ENCODE measurements at regions not wholly inside any gene's neighbourhood (a gene's known extent, or its start where the extent isn't known, plus 50 kb on each side); places are given as distances from the start of the nearest gene placed in this dataset.
"Not testable (repeated sequence)": the region's sequence is repeated elsewhere in the genome, so short reads cannot be mapped to it uniquely, and the experiment has no call there.

DNA sequence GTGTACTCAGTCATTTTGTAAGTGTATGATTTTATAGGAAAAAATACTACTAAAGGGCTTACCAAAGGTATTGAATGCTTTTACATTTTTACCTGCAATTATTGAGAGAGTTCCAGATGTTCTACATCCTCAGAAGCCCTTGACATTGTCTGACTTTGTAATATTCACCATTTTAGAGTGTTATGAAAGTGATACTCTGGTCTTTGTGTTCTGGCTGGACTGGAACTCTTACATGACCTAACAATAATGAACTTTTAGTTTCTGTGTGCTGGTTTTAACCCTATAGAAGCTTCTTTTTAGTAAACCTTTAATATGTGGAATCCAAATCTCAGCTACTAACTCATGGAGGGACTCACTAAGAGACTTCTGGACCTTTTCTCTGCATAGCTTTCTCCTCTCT, 478.8 kb upstream of the SPANXN1 start:
- no peaks in the 10 kb centered on the region for H3K36me3 Mint-ChIP-seq (ENCODE audit: low read depth)
- intact Hi-C loops (cut with DNase I, micrococcal nuclease), result no loop called here
- Histone ChIP-seq H3K27me3 (ENCODE audit: control insufficient read depth in 1 of 2, insufficient read depth in 2 of 2, low read length in 2 of 2) (no peaks in the 10 kb centered on the region), H3K9me3 (ENCODE audit: control insufficient read depth in 1 of 2, insufficient read depth in 1 of 2, low read length in 2 of 2) (no peaks in the 10 kb centered on the region), H3K36me3 (ENCODE audit: insufficient read depth, low read length) (no peaks in the 10 kb centered on the region), H3K4me3 (ENCODE audit: low read length) (no peak overlapping the region), H3K27ac (ENCODE audit: low read depth in 1 of 2, low read length in 2 of 2) (no peak overlapping the region), H3K4me1 (ENCODE audit: insufficient read depth, low read length) (no peaks in the 10 kb centered on the region)
- no peaks in the 10 kb centered on the region for H3K27me3 Mint-ChIP-seq
- ATAC-seq (ENCODE audit: poor library complexity), result no peak
- TF ChIP-seq, protein P1, sequence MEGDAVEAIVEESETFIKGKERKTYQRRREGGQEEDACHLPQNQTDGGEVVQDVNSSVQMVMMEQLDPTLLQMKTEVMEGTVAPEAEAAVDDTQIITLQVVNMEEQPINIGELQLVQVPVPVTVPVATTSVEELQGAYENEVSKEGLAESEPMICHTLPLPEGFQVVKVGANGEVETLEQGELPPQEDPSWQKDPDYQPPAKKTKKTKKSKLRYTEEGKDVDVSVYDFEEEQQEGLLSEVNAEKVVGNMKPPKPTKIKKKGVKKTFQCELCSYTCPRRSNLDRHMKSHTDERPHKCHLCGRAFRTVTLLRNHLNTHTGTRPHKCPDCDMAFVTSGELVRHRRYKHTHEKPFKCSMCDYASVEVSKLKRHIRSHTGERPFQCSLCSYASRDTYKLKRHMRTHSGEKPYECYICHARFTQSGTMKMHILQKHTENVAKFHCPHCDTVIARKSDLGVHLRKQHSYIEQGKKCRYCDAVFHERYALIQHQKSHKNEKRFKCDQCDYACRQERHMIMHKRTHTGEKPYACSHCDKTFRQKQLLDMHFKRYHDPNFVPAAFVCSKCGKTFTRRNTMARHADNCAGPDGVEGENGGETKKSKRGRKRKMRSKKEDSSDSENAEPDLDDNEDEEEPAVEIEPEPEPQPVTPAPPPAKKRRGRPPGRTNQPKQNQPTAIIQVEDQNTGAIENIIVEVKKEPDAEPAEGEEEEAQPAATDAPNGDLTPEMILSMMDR (IDR thresholded peaks at IDR 0.05), result no peak
- peaks cover 3% of the 10 kb centered on the region for H3K9me3 Mint-ChIP-seq
- DNase-seq, result no peak
- POLR2A ChIA-PET, result no interaction called here
- no peak overlapping the region for H3K4me3 Mint-ChIP-seq
- CTCF ChIA-PET, result no interaction called here
- no peaks in the 10 kb centered on the region for H3K4me1 Mint-ChIP-seq (ENCODE audit: low read depth)
- no peak overlapping the region for H3K27ac Mint-ChIP-seq

DNA sequence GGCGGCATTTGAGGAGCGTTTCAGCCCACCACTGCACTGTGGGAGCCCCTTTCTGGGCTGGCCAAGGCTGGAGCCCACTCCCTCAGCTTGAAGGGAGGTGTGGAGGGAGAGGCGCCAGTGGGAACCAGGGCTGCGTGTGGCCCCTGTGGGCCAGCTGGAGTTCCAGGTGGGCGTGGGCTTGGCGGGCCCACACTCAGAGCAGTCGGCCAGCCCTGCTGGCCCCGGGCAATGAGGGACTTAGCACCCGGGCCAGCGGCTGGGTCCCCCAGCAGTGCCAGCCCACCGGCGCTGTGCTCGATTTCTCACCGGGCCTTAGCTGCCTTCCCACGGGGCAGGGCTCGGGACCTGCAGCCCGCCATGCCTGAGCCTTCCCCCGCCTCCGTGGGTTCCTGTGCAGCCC, 463.8 kb upstream of the SPANXN1 start:
- H3K9me3 ChIP-seq (ENCODE audit: control insufficient read depth in 1 of 2, insufficient read depth in 1 of 2, low read length in 2 of 2); H3K4me1 ChIP-seq (ENCODE audit: insufficient read depth, low read length); H3K36me3 ChIP-seq (ENCODE audit: insufficient read depth, low read length); H3K27me3 Mint-ChIP-seq; POLR2A ChIA-PET; H3K27ac Mint-ChIP-seq; intact Hi-C loops (cut with DNase I, micrococcal nuclease); H3K36me3 Mint-ChIP-seq (ENCODE audit: low read depth); CTCF ChIA-PET; H3K9me3 Mint-ChIP-seq; H3K4me3 Mint-ChIP-seq; H3K4me3 ChIP-seq (ENCODE audit: low read length); ATAC-seq (ENCODE audit: poor library complexity); H3K4me1 Mint-ChIP-seq (ENCODE audit: low read depth); H3K27ac ChIP-seq (ENCODE audit: low read depth in 1 of 2, low read length in 2 of 2); H3K27me3 ChIP-seq (ENCODE audit: control insufficient read depth in 1 of 2, insufficient read depth in 2 of 2, low read length in 2 of 2); DNase-seq: not testable (repeated sequence)

DNA sequence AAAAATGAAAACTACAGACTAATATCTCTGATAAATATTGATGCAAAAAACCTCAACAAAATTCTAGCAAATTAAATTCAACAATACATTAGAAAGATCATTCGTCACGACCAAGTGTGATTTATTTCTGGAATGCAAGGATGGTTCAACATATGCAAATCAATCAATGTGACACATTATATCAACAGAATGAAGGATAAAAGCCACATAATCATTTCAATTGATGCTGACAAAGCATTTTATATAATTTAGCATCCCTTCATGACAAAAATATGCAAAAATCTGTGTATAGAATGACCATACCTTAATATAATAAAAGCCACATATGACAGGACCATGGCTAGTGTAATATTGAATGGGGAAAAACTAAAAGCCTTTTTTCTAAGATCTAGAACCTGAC, 457.2 kb upstream of the SPANXN1 start:
- CTCF ChIA-PET, result no interaction called here
- intact Hi-C loops (cut with DNase I, micrococcal nuclease), result no loop called here
- H3K27me3 Mint-ChIP-seq, result no peaks in the 10 kb centered on the region

DNA sequence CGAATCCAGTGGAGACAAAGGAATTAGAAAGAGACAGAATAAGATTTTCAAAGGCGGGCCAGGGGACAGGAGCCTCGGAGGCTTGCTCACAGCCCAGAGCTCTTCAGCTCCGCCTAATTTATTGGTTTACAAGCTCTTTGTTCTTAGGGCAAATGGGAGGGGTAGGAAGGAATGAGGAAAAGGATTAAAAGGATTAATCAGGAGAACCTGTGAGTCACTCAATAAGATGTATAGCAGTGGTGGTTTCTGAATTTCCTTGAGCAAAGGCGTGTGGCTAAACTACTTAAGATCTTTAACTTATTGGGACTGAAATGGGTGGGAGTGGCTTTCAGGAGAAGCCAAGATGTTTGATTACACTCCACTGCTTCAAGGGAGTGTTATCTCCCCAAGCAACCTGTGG, 456.0 kb upstream of the SPANXN1 start:
- H3K27ac Mint-ChIP-seq, result no peak overlapping the region
- no peaks in the 10 kb centered on the region for H3K27me3 Mint-ChIP-seq
- no peaks in the 10 kb centered on the region for H3K27me3 ChIP-seq (ENCODE audit: control insufficient read depth in 1 of 2, insufficient read depth in 2 of 2, low read length in 2 of 2)
- DNase-seq, result no peak
- no peak overlapping the region for H3K27ac ChIP-seq (ENCODE audit: low read depth in 1 of 2, low read length in 2 of 2)
- H3K9me3 Mint-ChIP-seq, result peaks cover 6% of the 10 kb centered on the region
- ATAC-seq (ENCODE audit: poor library complexity), result no peak
- ChIA-PET POLR2A (no interaction called here), CTCF (no interaction called here)
- H3K36me3 Mint-ChIP-seq (ENCODE audit: low read depth), result no peaks in the 10 kb centered on the region
- TF ChIP-seq, protein P1 (IDR thresholded peaks at IDR 0.05), result no peak
- H3K4me1 Mint-ChIP-seq (ENCODE audit: low read depth), result no peaks in the 10 kb centered on the region
- H3K4me3 ChIP-seq (ENCODE audit: low read length), result no peak overlapping the region
- no peak overlapping the region for H3K4me3 Mint-ChIP-seq
- peaks cover 3 to 11% of the 10 kb centered on the region in 2 experiments for H3K9me3 ChIP-seq (ENCODE audit: control insufficient read depth in 1 of 2, insufficient read depth in 1 of 2, low read length in 2 of 2)
- intact Hi-C loops (cut with DNase I, micrococcal nuclease), result no loop called here
- H3K36me3 ChIP-seq (ENCODE audit: insufficient read depth, low read length), result no peaks in the 10 kb centered on the region
- H3K4me1 ChIP-seq (ENCODE audit: insufficient read depth, low read length), result no peaks in the 10 kb centered on the region

More for the DNA sequence above, 457.2 kb upstream of the SPANXN1 start:
- DNase-seq (no peak), ATAC-seq (ENCODE audit: poor library complexity) (no peak)
- Histone ChIP-seq H3K4me3 (ENCODE audit: low read length) (no peak overlapping the region), H3K27ac (ENCODE audit: low read depth in 1 of 2, low read length in 2 of 2) (no peak overlapping the region), H3K4me1 (ENCODE audit: insufficient read depth, low read length) (no peaks in the 10 kb centered on the region), H3K27me3 (ENCODE audit: control insufficient read depth in 1 of 2, insufficient read depth in 2 of 2, low read length in 2 of 2) (no peaks in the 10 kb centered on the region), H3K9me3 (ENCODE audit: control insufficient read depth in 1 of 2, insufficient read depth in 1 of 2, low read length in 2 of 2) (peaks cover 3 to 11% of the 10 kb centered on the region in 2 experiments), H3K36me3 (ENCODE audit: insufficient read depth, low read length) (no peaks in the 10 kb centered on the region)
- Mint-ChIP-seq H3K27ac (no peak overlapping the region), H3K4me3 (no peak overlapping the region), H3K4me1 (ENCODE audit: low read depth) (no peaks in the 10 kb centered on the region), H3K36me3 (ENCODE audit: low read depth) (no peaks in the 10 kb centered on the region), H3K9me3 (peaks cover 6% of the 10 kb centered on the region)
- TF ChIP-seq, protein P1 (IDR thresholded peaks at IDR 0.05), result no peak
- POLR2A ChIA-PET, result no interaction called here

Measured in CD4-positive, alpha-beta T cell (primary cell).